Astrocyte of the cerebellum (primary cell): ENCODE measurements at regions not wholly inside any gene's neighbourhood (a gene's known extent, or its start where the extent isn't known, plus 50 kb on each side); places are given as distances from the start of the nearest gene placed in this dataset.

ENCODE experiments used
- DNase-seq: peaks from one replicate; pipeline ENCODE4 v3.0.0-alpha.2; 2011; ENCODE audit warnings: low read depth
- H3K4me3 ChIP-seq: 2 replicates; pipeline ENCODE4 v1.5.1; 2011; ENCODE audit warnings: mild to moderate bottlenecking, low read depth, low read length, moderate library complexity
- in situ Hi-C: cut with HindIII; loops from 2 replicates; pipeline ENCODE4 v1.10.0; 2017; ENCODE audit warnings: low sequenced_read_pairs
- TF ChIP-seq, protein P1 (sequence below): IDR thresholded peaks from 2 replicates; pipeline ENCODE4 v1.5.1; 2012; ENCODE audit warnings: low read length, low read depth, moderate library complexity, mild to moderate bottlenecking; ENCODE audit errors: missing control alignments

DNA sequence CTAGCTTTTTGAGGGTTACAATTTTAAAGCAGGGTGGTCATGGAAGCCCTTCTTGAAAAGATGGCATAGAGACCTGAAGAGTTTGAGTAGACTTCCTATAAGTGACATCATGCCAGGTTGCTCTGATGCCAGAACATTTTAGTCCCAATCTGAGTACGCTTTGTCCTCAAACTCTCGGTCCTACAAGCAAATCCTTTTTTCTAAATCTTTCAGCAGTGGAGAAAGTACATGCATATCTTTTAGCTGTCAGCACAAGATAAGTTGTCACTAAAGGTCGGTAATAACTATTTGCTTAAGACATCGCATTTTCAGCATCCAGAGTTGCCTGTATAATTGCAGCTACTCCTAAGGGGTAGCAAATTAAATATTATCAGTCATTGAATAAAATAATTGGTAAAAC is 140.4 kb downstream of the ATP6V1G3 start:
- TF ChIP-seq, protein P1, sequence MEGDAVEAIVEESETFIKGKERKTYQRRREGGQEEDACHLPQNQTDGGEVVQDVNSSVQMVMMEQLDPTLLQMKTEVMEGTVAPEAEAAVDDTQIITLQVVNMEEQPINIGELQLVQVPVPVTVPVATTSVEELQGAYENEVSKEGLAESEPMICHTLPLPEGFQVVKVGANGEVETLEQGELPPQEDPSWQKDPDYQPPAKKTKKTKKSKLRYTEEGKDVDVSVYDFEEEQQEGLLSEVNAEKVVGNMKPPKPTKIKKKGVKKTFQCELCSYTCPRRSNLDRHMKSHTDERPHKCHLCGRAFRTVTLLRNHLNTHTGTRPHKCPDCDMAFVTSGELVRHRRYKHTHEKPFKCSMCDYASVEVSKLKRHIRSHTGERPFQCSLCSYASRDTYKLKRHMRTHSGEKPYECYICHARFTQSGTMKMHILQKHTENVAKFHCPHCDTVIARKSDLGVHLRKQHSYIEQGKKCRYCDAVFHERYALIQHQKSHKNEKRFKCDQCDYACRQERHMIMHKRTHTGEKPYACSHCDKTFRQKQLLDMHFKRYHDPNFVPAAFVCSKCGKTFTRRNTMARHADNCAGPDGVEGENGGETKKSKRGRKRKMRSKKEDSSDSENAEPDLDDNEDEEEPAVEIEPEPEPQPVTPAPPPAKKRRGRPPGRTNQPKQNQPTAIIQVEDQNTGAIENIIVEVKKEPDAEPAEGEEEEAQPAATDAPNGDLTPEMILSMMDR, result no peak
- in situ Hi-C loops, result no loop called here
- no peak for DNase-seq
- H3K4me3 ChIP-seq, result no peak overlapping the region

DNA sequence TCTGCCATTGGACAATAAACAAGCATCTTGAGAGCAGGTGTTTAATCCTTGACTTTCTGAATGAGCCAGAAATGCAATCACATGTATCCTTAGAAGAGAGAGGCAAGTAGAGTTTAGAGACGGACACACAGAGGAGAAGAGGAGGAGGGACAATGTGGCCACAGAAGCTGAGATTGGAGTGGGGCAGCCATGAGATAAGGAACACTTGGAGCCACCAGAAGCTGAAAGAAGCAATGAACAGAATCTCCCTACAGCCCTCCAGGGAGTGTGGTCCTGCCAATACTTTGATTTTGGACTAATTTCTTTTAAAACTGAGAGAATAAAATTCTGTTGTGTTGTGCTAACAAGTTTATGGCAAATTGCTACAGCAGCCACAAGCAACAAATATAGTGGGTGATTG is 141.0 kb downstream of the ATP6V1G3 start:
- TF ChIP-seq, protein P1, result no peak
- H3K4me3 ChIP-seq, result no peak overlapping the region
- DNase-seq, result no peak
- in situ Hi-C loops, result no loop called here

DNA sequence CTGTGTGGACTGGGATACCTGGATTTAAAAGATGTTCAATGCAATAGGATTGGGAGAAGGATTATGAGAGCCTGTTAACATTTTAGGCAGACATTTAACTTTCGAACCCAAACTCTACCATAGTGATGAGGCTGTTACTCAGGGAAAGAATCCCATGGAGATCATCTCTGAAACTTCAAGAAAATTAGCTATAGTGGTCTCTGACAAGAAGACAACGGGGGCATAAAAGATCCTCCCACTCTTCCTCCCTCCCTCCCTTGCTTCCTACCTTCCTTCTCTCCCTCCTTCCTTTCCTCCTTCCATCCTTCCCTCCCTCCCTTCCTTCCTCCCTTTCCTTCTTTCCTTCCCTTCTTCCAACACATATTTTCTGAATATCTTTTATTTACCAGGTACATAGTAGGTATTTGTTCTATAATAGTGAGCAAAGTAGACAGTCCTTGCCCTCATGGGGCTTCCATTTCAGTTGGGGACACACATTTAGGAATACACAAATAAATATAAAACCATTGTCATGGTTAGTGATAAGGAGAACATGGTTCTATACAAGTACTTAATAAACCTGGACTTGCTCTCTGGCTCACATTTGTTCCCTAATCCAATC is 143.2 kb downstream of the ATP6V1G3 start:
- no peak overlapping the region for H3K4me3 ChIP-seq
- in situ Hi-C loops, result no loop called here
- DNase-seq, result no peak
- TF ChIP-seq, protein P1, result no peak

DNA sequence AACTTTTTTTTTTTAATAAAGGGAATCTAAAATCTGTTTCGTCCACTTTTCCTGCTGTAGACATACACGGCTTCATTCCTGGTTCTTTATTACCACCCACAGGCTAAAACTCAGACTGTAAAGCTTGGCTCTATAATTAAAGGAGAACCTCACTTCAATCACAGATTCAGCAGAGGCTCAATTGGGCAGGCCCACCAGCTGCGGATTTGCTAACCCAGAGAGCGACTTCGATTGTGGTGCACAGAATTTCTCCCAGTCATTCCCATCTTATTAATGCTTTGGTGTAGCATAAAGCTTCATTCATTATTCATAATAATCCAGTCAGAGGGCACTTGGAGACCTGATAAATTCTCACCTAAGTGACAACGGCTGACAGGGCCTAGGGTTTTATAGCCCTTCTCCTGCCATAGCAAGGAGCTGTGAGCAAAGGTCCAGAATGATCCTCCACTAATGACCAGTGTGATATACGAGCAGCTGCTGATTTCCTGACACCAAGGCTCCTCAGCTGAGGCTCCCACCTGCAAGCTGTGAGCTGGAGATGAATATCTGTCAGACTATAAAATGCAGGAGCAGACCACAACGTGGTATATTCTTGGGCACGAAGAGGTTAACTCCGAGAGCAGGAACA is 149.0 kb downstream of the ATP6V1G3 start:
- in situ Hi-C loops, result no loop called here
- no peak overlapping the region for H3K4me3 ChIP-seq
- TF ChIP-seq, protein P1, result no peak
- DNase-seq, result no peak

DNA sequence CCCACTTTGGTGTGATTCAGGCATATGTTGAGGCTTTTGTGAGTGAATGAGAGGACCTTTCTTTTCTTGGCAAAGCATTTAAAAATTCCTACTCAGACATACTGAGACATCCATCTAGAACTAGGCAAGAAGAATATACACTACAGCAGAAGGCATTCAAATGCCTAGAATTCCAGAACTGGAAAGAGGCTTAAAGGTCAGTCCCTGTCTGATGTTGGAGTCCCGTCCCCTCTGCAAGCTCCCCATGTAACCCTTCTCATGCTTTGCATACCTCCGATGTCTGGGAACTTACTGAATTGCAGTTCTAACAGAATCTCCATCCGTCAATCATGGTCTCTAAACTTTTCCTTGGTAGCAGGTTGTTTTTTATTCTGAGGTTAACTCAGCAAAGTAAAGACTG is 152.9 kb downstream of the ATP6V1G3 start:
- in situ Hi-C loops, result loop anchor here (5.0 kb wide), 1 partner anchor 40 kb away; no protein-coding TSS in a partner anchor
- TF ChIP-seq, protein P1, result no peak
- DNase-seq, result no peak
- no peak overlapping the region for H3K4me3 ChIP-seq

DNA sequence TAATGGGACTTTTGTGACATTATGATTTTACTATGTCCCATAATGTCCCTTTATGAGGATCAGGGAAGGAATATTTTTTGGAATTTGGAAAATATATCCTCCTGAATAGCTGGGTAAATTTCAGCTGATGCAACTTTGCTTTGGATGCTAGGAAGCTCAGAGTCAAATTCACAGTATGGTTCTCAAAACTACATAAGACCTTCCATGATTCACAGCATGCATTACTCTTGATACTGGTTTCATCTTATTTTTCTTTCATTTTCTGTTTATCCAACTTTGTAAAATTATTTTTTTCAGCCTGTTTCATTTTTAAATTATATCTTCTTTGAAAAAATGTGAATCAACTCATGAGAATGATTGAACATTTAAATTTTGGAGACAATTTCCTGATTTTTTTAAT is 160.2 kb downstream of the ATP6V1G3 start:
- no peak for DNase-seq
- no peak overlapping the region for H3K4me3 ChIP-seq
- in situ Hi-C loops, result no loop called here
- TF ChIP-seq, protein P1, result no peak
